ENCODE measurements at regions not wholly inside any gene's neighbourhood (a gene's known extent, or its start where the extent isn't known, plus 50 kb on each side); places are given as distances from the start of the nearest gene placed in this dataset.

GRCh38 chr4:162804351-162804924 lies 362.3 kb downstream of the NAF1 start:
- DNase-seq (ENCODE audit: low spot score in 2 of 2): no peak
- no peak overlapping the region for H3K4me3 ChIP-seq (ENCODE audit: low read depth, poor library complexity, severe bottlenecking)
- TF ChIP-seq POLR2A (IDR thresholded peaks at IDR 0.05): no peak
- no peak for TF ChIP-seq CTCF (IDR thresholded peaks at IDR 0.05)
- 58 to 74% methylated on average over 4 of the region's 4 CpGs for WGBS, 2 donors
- intact Hi-C loops (cut with DNase I; ENCODE audit: low total_unique reads): no loop called here

GRCh38 chr4:162803378-162803777 lies 363.3 kb downstream of the NAF1 start:
- no peak overlapping the region for H3K4me3 ChIP-seq (ENCODE audit: low read depth, poor library complexity, severe bottlenecking)
- TF ChIP-seq CTCF (IDR thresholded peaks at IDR 0.05) (no peak), POLR2A (IDR thresholded peaks at IDR 0.05) (no peak)
- intact Hi-C loops (cut with DNase I; ENCODE audit: low total_unique reads): no loop called here
- DNase-seq (ENCODE audit: low spot score in 2 of 2): no peak

- WGBS, 2 donors: 88 to 93% methylated on average over 1 of the region's 1 CpG
- intact Hi-C loops (cut with DNase I; ENCODE audit: low total_unique reads): no loop called here
- H3K4me3 ChIP-seq (ENCODE audit: low read depth, poor library complexity, severe bottlenecking): no peak overlapping the region
- no peak for TF ChIP-seq POLR2A (IDR thresholded peaks at IDR 0.05)
- TF ChIP-seq CTCF (IDR thresholded peaks at IDR 0.05): no peak
- DNase-seq (ENCODE audit: low spot score in 2 of 2): no peak
These were observed 369.6 kb downstream of the NAF1 start for GRCh38 chr4:162797108-162797507.

- TF ChIP-seq CTCF (IDR thresholded peaks at IDR 0.05) (no peak), POLR2A (IDR thresholded peaks at IDR 0.05) (no peak)
- whole genome bisulfite sequencing, 2 donors: 75 to 83% methylated on average over 2 of the region's 2 CpGs
- intact Hi-C loops (cut with DNase I; ENCODE audit: low total_unique reads): no loop called here
- no peak for DNase-seq (ENCODE audit: low spot score in 2 of 2)
- no peak overlapping the region for H3K4me3 ChIP-seq (ENCODE audit: low read depth, poor library complexity, severe bottlenecking)
These were observed 373.1 kb downstream of the NAF1 start for GRCh38 chr4:162793571-162793970.

GRCh38 chr4:162793004-162793403 lies 373.7 kb downstream of the NAF1 start:
- intact Hi-C loops (cut with DNase I; ENCODE audit: low total_unique reads): no loop called here
- DNase-seq (ENCODE audit: low spot score in 2 of 2): no peak
- TF ChIP-seq CTCF (IDR thresholded peaks at IDR 0.05): no peak
- no peak for TF ChIP-seq POLR2A (IDR thresholded peaks at IDR 0.05)
- WGBS, 2 donors: 76 to 81% methylated on average over 2 of the region's 2 CpGs
- no peak overlapping the region for H3K4me3 ChIP-seq (ENCODE audit: low read depth, poor library complexity, severe bottlenecking)

GRCh38 chr4:162791226-162791625 lies 375.5 kb downstream of the NAF1 start:
- DNase-seq (ENCODE audit: low spot score in 2 of 2): no peak
- WGBS, 2 donors: 33 to 34% methylated on average over 2 of the region's 2 CpGs
- TF ChIP-seq POLR2A (IDR thresholded peaks at IDR 0.05) (no peak), CTCF (IDR thresholded peaks at IDR 0.05) (no peak)
- H3K4me3 ChIP-seq (ENCODE audit: low read depth, poor library complexity, severe bottlenecking): no peak overlapping the region
- intact Hi-C loops (cut with DNase I; ENCODE audit: low total_unique reads): no loop called here
